CD14-positive monocyte (primary cell): ENCODE measurements at regions not wholly inside any gene's neighbourhood (a gene's known extent, or its start where the extent isn't known, plus 50 kb on each side); places are given as distances from the start of the nearest gene placed in this dataset.

Experiments used
- DNase-seq, 3 donors: peaks; one replicate each; pipeline ENCODE4 v3.0.0-alpha.2; 2011 to 2022
- H2AFZ ChIP-seq: 2 replicates; pipeline ENCODE4 v1.6.0; 2012; ENCODE audit warnings: mild to moderate bottlenecking, low read depth, low read length, inconsistent platforms; ENCODE audit not compliant: insufficient read depth, poor library complexity, severe bottlenecking
- H3K27ac ChIP-seq, 2 donors: 1 replicate in 1 of 2; 2 replicates in 1 of 2; pipeline ENCODE4 v1.5.1; 2012 to 2013; ENCODE audit warnings: low read length in 2 of 2, control low read depth in 1 of 2, inconsistent platforms in 1 of 2, low read depth in 1 of 2, mild to moderate bottlenecking in 1 of 2
- H3K27me3 ChIP-seq, 2 donors: one replicate each; pipeline versions ENCODE4 v1.6.0 to v1.6.1; 2011 to 2013; ENCODE audit warnings: low read length in 2 of 2; ENCODE audit not compliant: control insufficient read depth in 2 of 2, insufficient read depth in 2 of 2
- H3K36me3 ChIP-seq, 2 donors: replicated peaks in 1 of 2; 1 replicate in 1 of 2; 2 replicates in 1 of 2; pipeline versions ENCODE4 v1.5.1 to v1.6.1; 2012 to 2013; ENCODE audit warnings: low read length in 2 of 2, control low read depth in 1 of 2, inconsistent platforms in 1 of 2, mild to moderate bottlenecking in 1 of 2; ENCODE audit not compliant: insufficient read depth in 2 of 2, control insufficient read depth in 1 of 2
- H3K4me1 ChIP-seq, 2 donors: 1 replicate in 1 of 2; 2 replicates in 1 of 2; pipeline versions ENCODE4 v1.5.1 to v1.6.1; 2012 to 2013; ENCODE audit warnings: low read length in 2 of 2, control low read depth in 1 of 2, inconsistent platforms in 1 of 2, mild to moderate bottlenecking in 1 of 2, moderate library complexity in 1 of 2; ENCODE audit not compliant: insufficient read depth in 2 of 2, control insufficient read depth in 1 of 2
- H3K4me2 ChIP-seq: replicated peaks from 2 replicates; pipeline ENCODE3; 2012; ENCODE audit warnings: low read length, moderate library complexity, mild to moderate bottlenecking; ENCODE audit not compliant: poor library complexity, severe bottlenecking; ENCODE audit errors: extremely low read depth
- H3K4me3 ChIP-seq, 3 experiments: fragments of 200-600 bp in 1 of 3; sonication (generic) in 1 of 3; replicated peaks in 1 of 3; 1 replicate in 2 of 3; 2 replicates in 1 of 3; pipeline ENCODE4 v1.5.1; 2011 to 2013; ENCODE audit warnings: low read length in 3 of 3, mild to moderate bottlenecking in 3 of 3, control low read depth in 2 of 3, low read depth in 2 of 3, inconsistent platforms in 1 of 3, moderate library complexity in 1 of 3
- H3K79me2 ChIP-seq: 2 replicates; pipeline ENCODE4 v1.6.0; 2012; ENCODE audit warnings: mild to moderate bottlenecking, control low read depth, inconsistent platforms, low read length, moderate library complexity; ENCODE audit not compliant: insufficient read depth
- H3K9ac ChIP-seq: 2 replicates; pipeline ENCODE4 v1.6.0; 2017; ENCODE audit warnings: low read length, mild to moderate bottlenecking; ENCODE audit not compliant: insufficient read depth, poor library complexity, severe bottlenecking
- H3K9me3 ChIP-seq, 2 donors: replicated peaks in 1 of 2; 1 replicate in 1 of 2; 2 replicates in 1 of 2; pipeline versions ENCODE4 v1.5.1 to v1.6.1; 2012 to 2013; ENCODE audit warnings: low read length in 2 of 2, control low read depth in 1 of 2; ENCODE audit not compliant: control insufficient read depth in 1 of 2, insufficient read depth in 1 of 2
- H4K20me1 ChIP-seq: 2 replicates; pipeline ENCODE4 v1.6.0; 2012; ENCODE audit warnings: mild to moderate bottlenecking, low read length, control low read depth, moderate library complexity; ENCODE audit not compliant: insufficient read depth
- H3K27ac Mint-ChIP-seq, 7 donors: one replicate each; pipeline ENCODE4 v1.8.0; 2020; ENCODE audit warnings: mild to moderate bottlenecking in 7 of 7, mixed read lengths in 7 of 7, moderate library complexity in 6 of 7, inconsistent platforms in 2 of 7
- H3K27me3 Mint-ChIP-seq, 3 donors: one replicate each; pipeline ENCODE4 v1.8.0; 2021 to 2022; ENCODE audit warnings: low read depth in 3 of 3, mild to moderate bottlenecking in 3 of 3, mixed read lengths in 3 of 3, moderate library complexity in 3 of 3, inconsistent platforms in 1 of 3
- H3K36me3 Mint-ChIP-seq, 2 donors: one replicate each; pipeline ENCODE4 v1.8.0; 2020; ENCODE audit warnings: mixed read lengths in 2 of 2, inconsistent platforms in 1 of 2, mild to moderate bottlenecking in 1 of 2
- H3K4me1 Mint-ChIP-seq: one replicate; pipeline ENCODE4 v1.8.0; 2020; ENCODE audit warnings: mild to moderate bottlenecking, mixed read lengths
- H3K4me3 Mint-ChIP-seq, 2 donors: one replicate each; pipeline ENCODE4 v1.8.0; 2020; ENCODE audit warnings: mild to moderate bottlenecking in 2 of 2, mixed read lengths in 2 of 2, moderate library complexity in 1 of 2
- H3K9me3 Mint-ChIP-seq, 7 donors: one replicate each; pipeline ENCODE4 v1.8.0; 2020 to 2022; ENCODE audit warnings: mixed read lengths in 7 of 7, mild to moderate bottlenecking in 6 of 7, moderate library complexity in 6 of 7, inconsistent platforms in 2 of 7
- WGBS: methylation state at CpG from one replicate; pipeline ENCODE4 v1.1.5; 2013; ENCODE audit warnings: missing lambda C conversion rate; ENCODE audit not compliant: insufficient coverage; 5-methylcytosine and 5-hydroxymethylcytosine counted together
- intact Hi-C, 2 donors: fragments of 100-400 bp; cut with micrococcal nuclease; formaldehyde crosslinking; loops; one replicate each; pipeline versions ENCODE4 v1.15.0 to v1.15.1; 2023
- TF ChIP-seq, protein P1 (sequence below): fragments of 200-600 bp; IDR thresholded peaks from one replicate; pipeline ENCODE4 v1.8.0; 2022; ENCODE audit warnings: antibody characterized with exemption, mild to moderate bottlenecking

- Mint-ChIP-seq H3K4me3 (no peak overlapping the region), H3K9me3 (peaks cover 0 to 7% (median 2%) of the 10 kb centered on the region in 7 donors), H3K27me3 (peaks cover 0 to 4% (median 3%) of the 10 kb centered on the region in 3 donors), H3K27ac (peak overlapping the region in 1 of 7 donors; percentile 4), H3K36me3 (no peaks in the 10 kb centered on the region), H3K4me1 (peaks cover 10% of the 10 kb centered on the region)
- intact Hi-C loops = no loop called here
- no peak overlapping the region for H3K9ac ChIP-seq
- H3K4me2 ChIP-seq = no peak overlapping the region
- H3K4me3 ChIP-seq = no peak overlapping the region
- TF ChIP-seq, protein P1, sequence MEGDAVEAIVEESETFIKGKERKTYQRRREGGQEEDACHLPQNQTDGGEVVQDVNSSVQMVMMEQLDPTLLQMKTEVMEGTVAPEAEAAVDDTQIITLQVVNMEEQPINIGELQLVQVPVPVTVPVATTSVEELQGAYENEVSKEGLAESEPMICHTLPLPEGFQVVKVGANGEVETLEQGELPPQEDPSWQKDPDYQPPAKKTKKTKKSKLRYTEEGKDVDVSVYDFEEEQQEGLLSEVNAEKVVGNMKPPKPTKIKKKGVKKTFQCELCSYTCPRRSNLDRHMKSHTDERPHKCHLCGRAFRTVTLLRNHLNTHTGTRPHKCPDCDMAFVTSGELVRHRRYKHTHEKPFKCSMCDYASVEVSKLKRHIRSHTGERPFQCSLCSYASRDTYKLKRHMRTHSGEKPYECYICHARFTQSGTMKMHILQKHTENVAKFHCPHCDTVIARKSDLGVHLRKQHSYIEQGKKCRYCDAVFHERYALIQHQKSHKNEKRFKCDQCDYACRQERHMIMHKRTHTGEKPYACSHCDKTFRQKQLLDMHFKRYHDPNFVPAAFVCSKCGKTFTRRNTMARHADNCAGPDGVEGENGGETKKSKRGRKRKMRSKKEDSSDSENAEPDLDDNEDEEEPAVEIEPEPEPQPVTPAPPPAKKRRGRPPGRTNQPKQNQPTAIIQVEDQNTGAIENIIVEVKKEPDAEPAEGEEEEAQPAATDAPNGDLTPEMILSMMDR = no peak
- no peak overlapping the region for H3K27ac ChIP-seq
- peaks cover 5% of the 10 kb centered on the region in 2 donors for H3K4me1 ChIP-seq
- no peaks in the 10 kb centered on the region for H3K27me3 ChIP-seq
- no peaks in the 10 kb centered on the region for H3K9me3 ChIP-seq
- H2AFZ ChIP-seq = no peak overlapping the region
- no peaks in the 10 kb centered on the region for H3K36me3 ChIP-seq
- WGBS = 79% methylated on average over 2 of the region's 4 CpGs
- H3K79me2 ChIP-seq = no peaks in the 10 kb centered on the region
- no peaks in the 10 kb centered on the region for H4K20me1 ChIP-seq
- peak; percentile 9 to 59 (median 30) for DNase-seq
These were observed 256.3 kb upstream of the SEMA6D start for GRCh38 chr15:47460795-47461573.

GRCh38 chr15:47461652-47462141 lies 255.6 kb upstream of the SEMA6D start:
- no peak overlapping the region for H3K4me2 ChIP-seq
- no peaks in the 10 kb centered on the region for H3K27me3 ChIP-seq
- Mint-ChIP-seq H3K9me3 (peaks cover 0 to 7% (median 2%) of the 10 kb centered on the region in 7 donors), H3K36me3 (no peaks in the 10 kb centered on the region), H3K4me1 (peaks cover 10% of the 10 kb centered on the region), H3K27me3 (peaks cover 0 to 4% (median 3%) of the 10 kb centered on the region in 3 donors), H3K4me3 (no peak overlapping the region), H3K27ac (no peak overlapping the region)
- no CpG with 5 or more reads among the region's 3 CpGs for WGBS
- no peaks in the 10 kb centered on the region for H4K20me1 ChIP-seq
- no peak overlapping the region for H3K9ac ChIP-seq
- TF ChIP-seq, protein P1 = no peak
- H2AFZ ChIP-seq = no peak overlapping the region
- no peaks in the 10 kb centered on the region for H3K9me3 ChIP-seq
- no peak overlapping the region for H3K27ac ChIP-seq
- DNase-seq = no peak
- peaks cover 5% of the 10 kb centered on the region in 2 donors for H3K4me1 ChIP-seq
- H3K79me2 ChIP-seq = no peaks in the 10 kb centered on the region
- H3K4me3 ChIP-seq = no peak overlapping the region
- H3K36me3 ChIP-seq = no peaks in the 10 kb centered on the region
- intact Hi-C loops = no loop called here
